T-helper 2 cell treated with Interferon-gamma antibody and Interleukin-4, amounts not matched to agents 100 ng/mL and 5 ng/mL, for 36 hours (primary cell): ENCODE measurements at regions not wholly inside any gene's neighbourhood (a gene's known extent, or its start where the extent isn't known, plus 50 kb on each side); places are given as distances from the start of the nearest gene placed in this dataset.

Experiments used
- intact Hi-C: fragments of 100-400 bp; cut with micrococcal nuclease; formaldehyde crosslinking; loops from one replicate; pipeline ENCODE4 v1.15.1; 2023

GRCh38 chr1:184141361-184141880, 89.9 kb downstream of the TSEN15 start:
- intact Hi-C loops: no loop called here

GRCh38 chr1:184143449-184143848, 91.9 kb downstream of the TSEN15 start:
- intact Hi-C loops: no loop called here

- intact Hi-C loops: no loop called here
Measured at GRCh38 chr1:184145083-184145482, 93.6 kb downstream of the TSEN15 start.

- intact Hi-C loops: no loop called here
Measured at GRCh38 chr1:184146202-184146601, 94.7 kb downstream of the TSEN15 start.

GRCh38 chr1:184150776-184151531, 99.4 kb downstream of the TSEN15 start:
- intact Hi-C loops: no loop called here

- intact Hi-C loops: no loop called here
Measured at GRCh38 chr1:184152434-184152898, 100.9 kb downstream of the TSEN15 start.

GRCh38 chr1:184152974-184153373, 101.4 kb downstream of the TSEN15 start:
- intact Hi-C loops: no loop called here

GRCh38 chr1:184153731-184154130, 102.2 kb downstream of the TSEN15 start:
- intact Hi-C loops: no loop called here

- intact Hi-C loops: no loop called here
Measured at GRCh38 chr1:184156521-184157393, 105.2 kb downstream of the TSEN15 start.

- intact Hi-C loops: no loop called here
Measured at GRCh38 chr1:184157394-184157742, 105.8 kb downstream of the TSEN15 start.

- intact Hi-C loops: no loop called here
Measured at GRCh38 chr1:184158896-184159681, 107.6 kb downstream of the TSEN15 start.

GRCh38 chr1:184160236-184160635, 108.7 kb downstream of the TSEN15 start:
- intact Hi-C loops: loop anchor here (2.0 to 5.0 kb wide), 2 partner anchors 109 to 227 kb away; partner anchors contain the start of genes C1orf21 and TSEN15

GRCh38 chr1:184161071-184161698, 109.7 kb downstream of the TSEN15 start:
- intact Hi-C loops: loop anchor here (2.0 to 5.0 kb wide), 2 partner anchors 110 to 226 kb away; partner anchors contain the start of genes C1orf21 and TSEN15

GRCh38 chr1:184162281-184162680, 110.8 kb downstream of the TSEN15 start:
- intact Hi-C loops: loop anchor here (5.0 kb wide), 1 partner anchor 225 kb away; the partner anchor contains the start of gene C1orf21

- intact Hi-C loops: loop anchor here (5.0 kb wide), 1 partner anchor 223 kb away; the partner anchor contains the start of gene C1orf21
Measured at GRCh38 chr1:184163674-184164465, 112.3 kb downstream of the TSEN15 start.

- intact Hi-C loops: loop anchor here (5.0 kb wide), 1 partner anchor 223 kb away; the partner anchor contains the start of gene C1orf21
Measured at GRCh38 chr1:184164536-184164935, 113.0 kb downstream of the TSEN15 start.

GRCh38 chr1:184166485-184166884, 115.0 kb downstream of the TSEN15 start:
- intact Hi-C loops: no loop called here

GRCh38 chr1:184167352-184167751, 115.8 kb downstream of the TSEN15 start:
- intact Hi-C loops: no loop called here

- intact Hi-C loops: no loop called here
Measured at GRCh38 chr1:184170719-184171118, 119.2 kb downstream of the TSEN15 start.

GRCh38 chr1:184176058-184176457, 124.5 kb downstream of the TSEN15 start:
- intact Hi-C loops: no loop called here
